Stimulated activated memory B cell treated with anti-CD40 and anti-IgM and Interleukin-4, amounts not matched to agents 10 μg/mL and 1 μg/mL and 100 μg/mL, for 72 hours (primary cell): ENCODE measurements at regions not wholly inside any gene's neighbourhood (a gene's known extent, or its start where the extent isn't known, plus 50 kb on each side); places are given as distances from the start of the nearest gene placed in this dataset.

ENCODE experiments used
- ATAC-seq: fragments of 150-1000 bp; cut with Tn5 transposase; 2 replicates; pipeline ENCODE4 v1.10.0; 2021
- H3K27ac Mint-ChIP-seq: one replicate; pipeline ENCODE4 v1.8.0; 2022; ENCODE audit warnings: mild to moderate bottlenecking, mixed read lengths
- H3K27me3 Mint-ChIP-seq: one replicate; pipeline ENCODE4 v1.8.0; 2022; ENCODE audit warnings: mixed read lengths
- H3K36me3 Mint-ChIP-seq: one replicate; pipeline ENCODE4 v1.8.0; 2022; ENCODE audit warnings: mixed read lengths
- H3K4me1 Mint-ChIP-seq: one replicate; pipeline ENCODE4 v1.8.0; 2022; ENCODE audit warnings: mixed read lengths
- H3K4me3 Mint-ChIP-seq: one replicate; pipeline ENCODE4 v1.8.0; 2022; ENCODE audit warnings: mild to moderate bottlenecking, moderate library complexity, mixed read lengths
- H3K9me3 Mint-ChIP-seq: one replicate; pipeline ENCODE4 v1.8.0; 2022; ENCODE audit warnings: mixed read lengths

DNA sequence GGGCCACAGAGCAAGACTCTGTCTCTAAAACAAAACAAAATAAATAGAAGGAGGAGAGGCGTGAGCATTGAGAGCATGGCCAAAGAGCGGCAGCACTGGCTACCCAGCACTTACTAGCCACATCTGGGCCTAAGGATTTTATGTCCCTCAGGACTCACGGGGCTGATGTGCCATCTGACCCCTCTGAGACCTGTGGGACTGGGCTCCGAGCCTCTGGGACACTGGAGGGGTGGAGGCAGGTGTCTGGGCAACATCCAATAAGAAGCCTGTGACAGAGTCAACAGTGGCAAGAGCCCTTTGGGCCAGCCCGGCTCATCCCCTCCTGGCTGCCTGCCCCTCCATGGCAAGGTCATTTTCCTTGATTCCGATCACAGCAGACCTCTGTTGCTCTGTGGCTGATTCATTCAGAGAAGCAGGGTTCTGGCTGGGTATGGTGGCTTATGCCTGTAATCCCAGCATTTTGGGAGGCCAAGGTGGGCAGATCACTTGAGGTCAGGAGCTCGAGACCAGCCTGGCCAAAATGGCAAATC, 60.7 kb downstream of the RRM2 start:
- Mint-ChIP-seq H3K4me3 (no peak overlapping the region), H3K27me3 (no peaks in the 10 kb centered on the region), H3K9me3 (no peaks in the 10 kb centered on the region), H3K4me1 (no peaks in the 10 kb centered on the region), H3K36me3 (no peaks in the 10 kb centered on the region), H3K27ac (no peak overlapping the region)
- ATAC-seq, result no peak

DNA sequence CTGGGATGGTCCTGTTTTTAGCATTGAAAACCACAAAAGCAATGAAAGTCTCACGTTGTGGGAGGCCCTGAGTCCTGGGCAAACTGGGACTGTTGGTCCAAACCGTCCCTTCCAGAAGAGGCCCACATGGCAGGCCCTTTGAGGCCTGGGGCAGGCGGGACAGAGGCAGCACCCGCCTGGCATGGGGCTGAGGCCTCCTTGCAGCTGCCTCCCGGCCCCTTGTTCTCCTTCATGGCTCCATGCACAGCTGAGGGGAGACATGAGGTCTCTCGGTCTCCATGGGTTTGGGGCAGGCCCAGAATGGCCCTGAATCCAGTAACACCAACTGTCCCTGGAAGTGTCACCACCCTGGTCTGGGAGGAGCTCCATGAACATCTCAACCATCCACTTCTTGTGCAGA, 61.9 kb downstream of the RRM2 start:
- no peaks in the 10 kb centered on the region for H3K4me1 Mint-ChIP-seq
- H3K27me3 Mint-ChIP-seq, result no peaks in the 10 kb centered on the region
- no peak overlapping the region for H3K4me3 Mint-ChIP-seq
- H3K27ac Mint-ChIP-seq, result no peak overlapping the region
- no peaks in the 10 kb centered on the region for H3K9me3 Mint-ChIP-seq
- ATAC-seq, result no peak
- H3K36me3 Mint-ChIP-seq, result no peaks in the 10 kb centered on the region

DNA sequence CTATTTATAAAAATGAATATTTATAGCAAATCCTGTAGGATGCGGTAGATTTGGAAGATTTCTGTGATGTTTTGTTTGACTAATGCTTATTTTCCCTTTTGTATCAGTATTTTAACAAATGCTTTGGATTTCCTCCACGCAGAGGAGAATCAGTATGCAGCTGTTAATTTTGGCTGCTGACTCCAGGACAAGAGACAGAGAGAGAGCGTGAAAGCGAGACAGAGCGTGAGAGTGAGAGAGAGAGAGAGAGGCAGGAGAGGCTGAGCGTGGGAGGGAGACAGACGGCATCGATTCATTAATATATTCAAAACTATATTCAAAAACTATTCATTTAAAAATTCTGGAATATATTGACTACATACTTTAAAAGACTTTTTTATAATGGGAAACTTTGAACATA, 62.5 kb downstream of the RRM2 start:
- Mint-ChIP-seq H3K4me1 (peaks cover 6% of the 10 kb centered on the region), H3K27ac (no peak overlapping the region), H3K4me3 (no peak overlapping the region), H3K36me3 (no peaks in the 10 kb centered on the region), H3K27me3 (no peaks in the 10 kb centered on the region), H3K9me3 (peaks cover 5% of the 10 kb centered on the region)
- no peak for ATAC-seq

DNA sequence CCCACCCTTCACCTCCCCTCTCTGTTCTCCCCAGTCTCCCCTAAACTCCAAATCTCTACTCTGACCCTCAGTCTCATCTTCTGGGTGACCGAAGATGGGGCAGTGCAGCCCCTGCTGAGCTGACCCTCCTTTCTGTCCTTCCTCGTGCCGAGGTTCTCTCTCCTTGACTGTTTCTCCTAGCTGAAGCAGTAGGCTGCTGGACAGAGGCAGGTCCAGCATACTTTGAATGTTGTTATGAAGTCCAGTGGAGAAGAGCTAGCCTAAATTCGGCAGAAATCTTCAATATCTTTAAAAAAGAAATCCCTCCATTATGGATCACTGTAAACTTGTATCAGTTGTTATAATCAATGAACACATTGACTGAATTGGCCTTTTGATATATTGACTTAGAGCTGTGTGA, 63.2 kb downstream of the RRM2 start:
- Mint-ChIP-seq H3K9me3 (peaks cover 12% of the 10 kb centered on the region), H3K27me3 (no peaks in the 10 kb centered on the region), H3K27ac (no peak overlapping the region), H3K4me1 (peaks cover 13% of the 10 kb centered on the region), H3K4me3 (no peak overlapping the region), H3K36me3 (no peaks in the 10 kb centered on the region)
- ATAC-seq, result no peak

DNA sequence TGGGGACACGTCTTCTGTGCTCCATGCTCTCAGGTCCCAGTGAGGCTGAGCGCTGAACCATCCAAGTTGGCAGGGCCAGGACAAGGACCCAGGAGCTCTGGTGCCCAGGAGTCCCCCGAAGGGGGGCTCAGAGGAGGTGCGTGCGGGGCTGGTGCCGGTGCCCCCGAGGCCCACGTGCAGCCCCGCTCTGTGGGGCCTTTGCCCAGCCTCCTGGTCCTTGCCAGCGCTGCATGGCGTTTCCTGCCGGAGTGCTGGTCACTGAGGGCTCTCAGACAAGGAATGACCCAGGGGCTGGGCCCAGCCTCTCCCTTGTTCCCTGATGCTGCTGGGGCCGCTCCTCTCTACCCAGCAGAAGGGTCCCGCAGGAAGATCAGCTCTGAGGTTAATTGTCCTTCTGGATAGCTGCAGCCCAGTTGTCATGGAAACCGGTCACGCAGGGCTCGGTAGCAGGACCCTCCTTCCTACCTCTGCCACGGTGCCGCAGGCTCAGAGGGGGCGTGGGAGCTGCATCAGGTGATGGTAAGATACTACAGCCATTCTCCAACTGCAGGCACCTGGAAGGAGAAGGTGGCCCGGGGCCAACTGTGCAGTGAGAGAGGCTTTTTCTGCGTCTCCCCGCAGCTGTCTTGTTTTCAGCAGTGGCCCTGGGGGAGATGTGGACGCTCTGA, 64.5 kb downstream of the RRM2 start:
- Mint-ChIP-seq H3K36me3 (no peaks in the 10 kb centered on the region), H3K4me3 (no peak overlapping the region), H3K27me3 (no peaks in the 10 kb centered on the region), H3K9me3 (peaks cover 12% of the 10 kb centered on the region), H3K27ac (no peak overlapping the region), H3K4me1 (peaks cover 22% of the 10 kb centered on the region)
- ATAC-seq, result peak; percentile 4

DNA sequence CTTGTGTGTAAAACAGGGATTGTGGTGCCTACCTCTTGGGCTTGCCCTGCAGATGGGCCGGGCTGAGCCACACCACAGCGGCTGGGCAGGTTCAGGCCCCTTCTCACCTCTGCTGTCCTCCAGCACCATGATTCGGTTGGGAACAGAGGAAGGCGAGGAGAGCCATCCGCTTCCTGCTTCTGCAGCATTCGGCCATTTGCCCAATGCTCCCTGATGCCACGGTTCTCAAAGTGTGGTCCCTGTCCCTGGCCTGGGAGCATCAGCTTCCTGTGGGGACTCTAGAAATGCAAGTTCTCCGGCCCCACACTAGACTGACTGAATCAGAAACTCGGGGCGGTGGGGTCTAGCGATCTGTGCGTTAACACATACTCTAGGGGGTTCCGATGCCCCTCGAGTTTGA, 65.1 kb downstream of the RRM2 start:
- ATAC-seq, result no peak
- Mint-ChIP-seq H3K36me3 (no peaks in the 10 kb centered on the region), H3K4me3 (no peak overlapping the region), H3K27ac (no peak overlapping the region), H3K4me1 (peaks cover 22% of the 10 kb centered on the region), H3K9me3 (peaks cover 12% of the 10 kb centered on the region), H3K27me3 (no peaks in the 10 kb centered on the region)

DNA sequence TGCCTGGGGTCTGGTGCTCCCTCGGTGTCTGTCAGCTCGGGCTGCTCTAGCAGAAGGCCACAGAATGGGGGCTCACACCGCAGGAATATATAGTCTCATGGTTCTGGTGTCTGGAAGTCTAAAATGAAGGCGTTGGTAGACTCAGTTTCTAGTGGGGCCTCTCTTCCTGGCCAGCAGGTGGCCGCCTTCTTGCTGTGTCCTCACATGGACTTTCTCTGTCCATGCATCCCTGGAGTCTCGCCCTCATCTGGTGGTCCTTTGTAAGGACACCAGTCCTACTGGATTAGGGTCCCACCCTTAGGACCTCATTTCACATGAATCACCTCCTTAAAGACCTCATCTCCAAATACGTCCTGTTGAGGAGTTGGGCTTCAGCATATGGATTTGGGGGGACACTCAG, 65.7 kb downstream of the RRM2 start:
- no peaks in the 10 kb centered on the region for H3K27me3 Mint-ChIP-seq
- peaks cover 12% of the 10 kb centered on the region for H3K9me3 Mint-ChIP-seq
- H3K27ac Mint-ChIP-seq, result no peak overlapping the region
- no peak for ATAC-seq
- H3K36me3 Mint-ChIP-seq, result no peaks in the 10 kb centered on the region
- H3K4me1 Mint-ChIP-seq, result peaks cover 22% of the 10 kb centered on the region
- H3K4me3 Mint-ChIP-seq, result no peak overlapping the region

DNA sequence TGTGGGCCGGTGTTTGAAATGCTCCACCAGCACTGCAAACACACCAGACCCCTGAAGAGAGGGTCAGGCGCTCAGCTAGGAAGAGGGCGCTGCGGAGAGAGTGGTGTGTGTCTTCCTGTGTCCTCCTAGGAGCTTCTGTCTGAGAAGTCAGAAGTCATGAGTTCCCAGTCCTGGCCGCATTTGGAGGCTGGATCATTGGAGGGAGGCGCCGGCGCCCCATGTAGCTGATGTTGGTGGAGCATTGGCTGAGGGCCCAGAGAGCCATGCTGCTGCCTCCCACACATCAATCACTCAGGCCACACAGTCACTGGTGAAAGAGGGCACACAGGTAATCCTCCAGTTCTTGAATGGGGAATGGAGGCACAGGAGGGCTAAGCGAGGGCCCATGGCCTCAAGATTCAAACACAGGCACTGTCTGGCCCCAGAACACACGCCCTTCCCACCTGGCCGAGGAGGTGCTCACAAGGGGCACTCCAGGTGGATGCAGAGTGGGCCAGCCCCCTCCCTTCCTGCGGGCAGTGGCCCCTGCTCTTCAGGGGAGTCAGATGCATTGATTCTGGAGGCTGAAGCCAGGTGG, 66.3 kb downstream of the RRM2 start:
- H3K4me3 Mint-ChIP-seq, result no peak overlapping the region
- H3K9me3 Mint-ChIP-seq, result peaks cover 12% of the 10 kb centered on the region
- H3K27me3 Mint-ChIP-seq, result no peaks in the 10 kb centered on the region
- no peak overlapping the region for H3K27ac Mint-ChIP-seq
- H3K36me3 Mint-ChIP-seq, result no peaks in the 10 kb centered on the region
- H3K4me1 Mint-ChIP-seq, result peaks cover 22% of the 10 kb centered on the region
- ATAC-seq, result no peak

DNA sequence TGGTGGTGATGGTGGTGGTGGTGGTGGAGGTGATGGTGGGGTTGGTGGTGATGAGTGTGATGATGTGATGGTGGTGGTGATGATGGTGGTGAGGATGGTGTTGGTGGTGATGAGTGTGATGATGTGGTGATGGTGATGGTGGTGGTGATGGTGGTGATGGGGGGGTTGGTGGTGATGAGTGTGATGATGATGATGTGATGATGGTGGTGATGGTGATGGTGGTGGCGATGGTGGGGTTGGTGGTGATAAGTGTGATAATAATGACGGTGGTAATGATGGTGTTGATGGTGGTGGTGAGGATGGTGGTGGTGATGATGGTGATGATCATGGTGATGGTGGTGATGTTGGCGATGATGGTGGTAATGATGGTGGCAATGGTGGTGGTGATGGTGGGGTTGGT, 67.7 kb downstream of the RRM2 start:
- peaks cover 12% of the 10 kb centered on the region for H3K9me3 Mint-ChIP-seq

DNA sequence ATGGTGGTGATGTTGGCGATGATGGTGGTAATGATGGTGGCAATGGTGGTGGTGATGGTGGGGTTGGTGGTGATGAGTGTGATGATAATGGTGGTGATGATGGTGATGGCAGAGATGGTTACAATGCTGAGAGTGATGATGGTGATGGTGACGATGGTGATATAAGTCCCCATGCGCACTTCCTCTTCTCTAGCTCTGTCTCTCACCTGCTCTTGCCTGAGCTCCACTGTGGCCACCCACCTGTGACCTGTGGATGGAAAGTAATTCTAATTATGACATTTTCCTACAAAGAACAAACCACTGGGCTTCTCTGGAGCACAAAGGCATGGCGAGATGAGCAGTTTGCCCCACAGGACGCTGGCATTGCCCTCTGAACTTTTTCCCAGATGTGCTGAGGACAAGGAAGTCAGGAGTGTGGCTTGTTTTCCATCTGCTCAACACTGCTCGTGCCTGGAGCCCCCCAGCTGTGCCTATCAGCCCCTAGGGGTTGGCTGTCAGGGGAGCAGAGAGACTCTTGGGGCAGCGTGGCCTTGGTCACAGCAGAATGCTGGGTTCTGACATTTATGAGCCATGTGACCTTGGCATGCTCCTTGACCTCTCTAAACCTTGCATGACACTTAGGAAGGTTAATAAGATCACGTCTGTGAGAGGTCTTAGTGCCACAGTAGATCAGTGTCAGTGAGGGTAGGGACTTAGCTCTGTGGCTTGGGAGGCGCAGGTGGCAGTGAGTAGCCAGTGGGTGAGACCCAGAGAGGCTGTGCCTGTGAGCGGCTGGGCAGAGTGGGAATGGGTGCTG, 68.4 kb downstream of the RRM2 start:
- peaks cover 22% of the 10 kb centered on the region for H3K4me1 Mint-ChIP-seq
- H3K36me3 Mint-ChIP-seq, result no peaks in the 10 kb centered on the region
- peaks cover 12% of the 10 kb centered on the region for H3K9me3 Mint-ChIP-seq
- no peaks in the 10 kb centered on the region for H3K27me3 Mint-ChIP-seq
- ATAC-seq, result peak; percentile 37
- H3K27ac Mint-ChIP-seq, result peak overlapping the region; percentile 68
- peak overlapping the region; percentile 18 for H3K4me3 Mint-ChIP-seq

More for the DNA sequence above, 67.7 kb downstream of the RRM2 start:
- H3K4me3 Mint-ChIP-seq, result no peak overlapping the region
- no peaks in the 10 kb centered on the region for H3K27me3 Mint-ChIP-seq
- no peak overlapping the region for H3K27ac Mint-ChIP-seq
- no peaks in the 10 kb centered on the region for H3K36me3 Mint-ChIP-seq
- no peak for ATAC-seq
- H3K4me1 Mint-ChIP-seq, result peaks cover 22% of the 10 kb centered on the region

DNA sequence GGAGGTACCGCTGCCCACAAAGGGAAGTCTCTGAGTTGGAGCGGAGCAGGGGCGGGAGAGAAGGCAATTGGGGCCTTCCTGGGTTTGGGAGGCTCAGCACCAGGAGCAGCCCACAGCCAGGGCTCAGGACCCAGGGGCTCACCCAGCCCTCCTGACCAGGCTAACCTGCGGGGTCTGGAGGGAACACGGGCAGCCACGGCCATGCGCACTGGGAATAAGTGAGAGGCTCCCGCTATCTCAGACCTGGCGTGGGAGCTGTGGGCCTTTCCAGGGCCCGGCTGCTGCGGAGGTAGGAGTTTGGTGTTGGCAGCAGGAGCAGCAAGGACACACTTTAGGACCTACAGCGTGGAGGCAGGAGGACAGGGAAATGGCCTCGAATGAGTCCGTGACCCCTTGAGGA, 69.0 kb downstream of the RRM2 start:
- no peak for ATAC-seq
- no peaks in the 10 kb centered on the region for H3K27me3 Mint-ChIP-seq
- peaks cover 22% of the 10 kb centered on the region for H3K4me1 Mint-ChIP-seq
- no peak overlapping the region for H3K4me3 Mint-ChIP-seq
- H3K9me3 Mint-ChIP-seq, result peaks cover 12% of the 10 kb centered on the region
- H3K36me3 Mint-ChIP-seq, result no peaks in the 10 kb centered on the region
- peak overlapping the region; percentile 68 for H3K27ac Mint-ChIP-seq

DNA sequence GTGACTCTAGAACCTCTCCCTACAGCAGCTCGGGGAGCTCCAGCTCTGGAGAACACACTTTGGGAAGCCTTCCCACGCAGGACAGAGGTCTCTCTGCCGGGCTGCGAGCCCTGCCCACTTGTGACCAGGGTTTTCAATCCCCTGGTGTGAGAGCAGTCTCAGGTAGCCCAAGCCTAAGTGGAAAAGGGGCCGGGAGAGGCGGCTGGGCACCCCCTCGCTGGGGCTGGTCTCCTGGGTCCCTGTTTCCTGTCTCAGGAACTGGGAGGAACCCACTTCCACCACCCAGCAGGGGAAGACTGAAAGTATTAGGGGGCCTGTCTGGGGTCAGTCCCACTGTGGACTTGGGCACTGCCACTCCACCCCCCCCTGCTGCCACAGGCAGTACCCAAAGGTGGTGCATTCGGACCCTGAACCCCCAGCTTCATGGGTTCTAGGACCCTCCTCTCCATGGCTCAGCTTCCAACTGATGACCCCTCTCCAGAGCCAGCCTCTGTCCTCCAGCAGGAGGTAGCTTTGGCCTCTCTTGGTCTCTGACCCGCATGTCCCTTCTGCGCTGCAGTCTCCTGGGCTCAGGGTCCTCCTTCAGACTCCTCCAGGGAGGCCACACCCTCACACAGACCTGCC, 70.0 kb downstream of the RRM2 start:
- no peak for ATAC-seq
- Mint-ChIP-seq H3K27ac (no peak overlapping the region), H3K9me3 (peaks cover 12% of the 10 kb centered on the region), H3K4me3 (no peak overlapping the region), H3K36me3 (no peaks in the 10 kb centered on the region), H3K4me1 (peaks cover 22% of the 10 kb centered on the region), H3K27me3 (no peaks in the 10 kb centered on the region)

DNA sequence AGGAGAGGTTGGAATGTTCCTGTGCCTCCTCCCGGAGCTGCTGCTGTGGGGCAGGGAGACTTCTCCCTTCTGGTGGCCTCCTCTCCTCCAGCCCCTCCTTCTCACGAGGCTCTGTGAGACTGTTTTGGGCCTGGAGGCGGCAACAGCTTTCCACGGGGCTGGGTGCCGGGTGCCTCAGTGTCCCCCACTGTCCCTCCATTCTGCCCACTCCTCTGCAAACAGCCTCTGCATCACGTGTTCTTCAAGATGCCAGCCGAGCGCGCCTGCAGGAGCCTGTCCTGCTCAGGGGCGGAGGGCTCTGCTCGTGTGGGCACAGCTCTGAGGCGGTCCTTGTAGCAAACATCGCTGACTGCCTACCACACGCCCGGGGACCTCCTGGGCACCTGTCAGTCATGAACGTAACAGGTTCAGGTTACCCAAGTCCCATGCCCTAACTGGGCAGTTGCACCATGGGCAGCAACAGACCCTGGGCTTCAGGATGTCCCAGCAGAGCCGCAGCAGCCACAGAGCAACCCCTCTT, 70.8 kb downstream of the RRM2 start:
- H3K36me3 Mint-ChIP-seq, result no peaks in the 10 kb centered on the region

DNA sequence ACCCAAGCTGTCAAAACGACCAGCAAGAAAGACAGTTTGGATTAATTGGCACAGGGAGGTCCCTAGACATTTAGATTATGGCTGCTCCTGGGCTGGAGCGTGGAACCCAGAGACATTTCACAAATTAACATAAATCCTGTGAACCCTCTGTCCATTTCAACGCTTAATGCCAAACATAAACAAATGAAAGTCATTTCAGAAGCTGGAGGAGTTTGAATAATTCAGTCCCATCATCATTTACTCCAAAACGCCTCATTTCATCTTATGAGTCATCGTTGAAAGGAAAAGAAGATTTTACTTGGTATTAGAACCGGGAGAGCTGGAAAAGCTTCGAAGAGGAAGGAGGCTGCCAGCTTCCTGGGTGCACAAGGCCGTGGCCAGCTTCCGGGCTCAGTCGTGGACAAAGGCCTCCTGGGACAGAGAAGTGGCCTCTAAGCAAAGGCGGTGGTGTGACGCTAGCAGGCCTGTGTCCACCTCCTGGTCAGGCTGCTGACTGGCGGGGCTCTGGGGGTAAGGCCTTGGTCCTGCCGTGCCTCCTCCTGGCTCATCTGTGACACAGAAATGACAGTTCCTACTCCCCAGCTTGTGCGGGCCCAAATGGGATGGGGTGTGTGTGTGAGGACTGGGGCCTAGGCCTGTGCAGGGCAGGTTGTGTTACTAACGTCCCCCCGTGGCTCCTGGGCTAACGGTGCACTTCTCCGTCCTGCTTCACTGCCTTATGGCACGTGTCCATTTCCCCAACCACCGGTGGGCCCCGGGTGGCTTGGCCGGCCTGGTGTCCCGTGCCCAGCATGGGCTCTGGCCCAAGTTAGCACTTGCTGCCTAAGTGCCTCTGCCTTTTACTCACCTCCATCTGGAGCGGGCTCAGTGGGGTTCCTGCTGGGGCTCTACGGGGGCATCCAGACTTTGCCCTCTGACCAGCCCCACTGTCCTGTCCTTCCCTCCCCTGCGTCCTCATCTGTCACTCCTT, 71.6 kb downstream of the RRM2 start:
- no peaks in the 10 kb centered on the region for H3K36me3 Mint-ChIP-seq
- no peak for ATAC-seq
- no peak overlapping the region for H3K27ac Mint-ChIP-seq

More for the DNA sequence above, 70.8 kb downstream of the RRM2 start:
- Mint-ChIP-seq H3K9me3 (peaks cover 12% of the 10 kb centered on the region), H3K4me3 (no peak overlapping the region), H3K4me1 (peaks cover 22% of the 10 kb centered on the region), H3K27ac (no peak overlapping the region), H3K27me3 (no peaks in the 10 kb centered on the region)
- no peak for ATAC-seq

More for the DNA sequence above, 71.6 kb downstream of the RRM2 start:
- Mint-ChIP-seq H3K4me3 (no peak overlapping the region), H3K27me3 (no peaks in the 10 kb centered on the region), H3K4me1 (peaks cover 22% of the 10 kb centered on the region), H3K9me3 (peaks cover 12% of the 10 kb centered on the region)
